Retinal pigment epithelial cell (primary cell): ENCODE measurements at regions not wholly inside any gene's neighbourhood (a gene's known extent, or its start where the extent isn't known, plus 50 kb on each side); places are given as distances from the start of the nearest gene placed in this dataset.

Source experiments
- DNase-seq: peaks from one replicate; pipeline ENCODE4 v3.0.0-alpha.2; 2010; ENCODE audit warnings: low read depth
- H3K4me3 ChIP-seq: 2 replicates; pipeline ENCODE4 v1.5.1; 2011; ENCODE audit warnings: mild to moderate bottlenecking, low read length, control low read depth, moderate library complexity
- CTCF ChIP-seq: conservative IDR thresholded peaks from 2 replicates; pipeline ENCODE4 v1.5.1; 2011; ENCODE audit warnings: low read depth, low read length, control low read depth, inconsistent platforms

DNA sequence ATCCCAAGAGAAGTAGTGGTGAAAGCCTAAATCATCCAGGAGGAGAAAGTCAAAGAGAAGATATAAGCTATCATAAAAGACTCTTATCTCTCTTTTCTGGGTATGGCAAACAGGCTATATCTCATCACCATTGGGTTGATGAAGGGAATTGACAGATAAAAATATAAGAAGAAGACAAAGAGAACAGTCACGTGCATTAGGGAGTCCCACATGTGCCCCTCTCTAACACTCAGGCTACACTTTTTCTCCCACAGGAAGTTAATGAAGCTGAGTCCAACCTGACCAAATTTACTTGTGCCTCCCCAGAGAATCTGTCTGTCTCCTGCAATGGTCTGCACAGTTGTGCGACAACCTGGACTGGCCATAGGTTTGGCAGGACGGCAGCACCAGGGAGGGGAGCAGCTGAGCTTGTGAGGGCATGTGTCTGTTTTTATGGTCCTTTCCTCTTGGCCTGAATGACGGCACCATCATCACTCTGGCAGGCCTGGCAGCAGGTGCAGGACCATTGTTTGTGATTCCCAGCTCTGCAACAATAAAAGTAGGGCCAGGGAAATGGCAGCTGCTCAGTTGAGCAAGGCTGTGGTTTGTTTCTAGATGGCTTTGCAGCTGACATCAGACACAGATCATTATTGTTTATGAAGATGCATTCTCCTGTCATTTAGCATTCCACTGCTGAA, 144.5 kb upstream of the MCHR2 start:
- no peak for TF ChIP-seq CTCF
- DNase-seq, result no peak
- H3K4me3 ChIP-seq, result no peak overlapping the region

DNA sequence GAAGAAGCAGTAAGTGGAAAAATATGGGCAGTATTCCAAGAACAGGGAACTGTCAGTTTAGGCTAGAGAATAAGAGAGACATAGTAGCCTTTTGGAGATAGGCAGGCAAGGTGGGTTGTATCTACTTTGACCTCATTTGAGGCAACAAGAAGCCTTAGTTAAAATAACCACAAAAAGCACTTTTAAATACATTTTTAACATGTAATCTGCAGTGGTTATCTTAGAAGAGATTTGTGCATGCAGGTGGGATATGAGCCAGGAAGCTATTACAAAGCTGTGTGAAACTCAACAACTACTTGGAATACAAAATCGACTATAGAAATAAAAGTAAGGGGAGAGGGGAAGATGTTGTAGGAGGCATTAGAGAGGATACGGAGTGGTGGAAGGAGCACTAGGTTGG, 143.7 kb upstream of the MCHR2 start:
- TF ChIP-seq CTCF, result no peak
- no peak overlapping the region for H3K4me3 ChIP-seq
- DNase-seq, result no peak

GRCh38 chr6:100136590-100136989, 142.6 kb upstream of the MCHR2 start:
- no peak overlapping the region for H3K4me3 ChIP-seq
- no peak for TF ChIP-seq CTCF
- DNase-seq, result no peak

DNA sequence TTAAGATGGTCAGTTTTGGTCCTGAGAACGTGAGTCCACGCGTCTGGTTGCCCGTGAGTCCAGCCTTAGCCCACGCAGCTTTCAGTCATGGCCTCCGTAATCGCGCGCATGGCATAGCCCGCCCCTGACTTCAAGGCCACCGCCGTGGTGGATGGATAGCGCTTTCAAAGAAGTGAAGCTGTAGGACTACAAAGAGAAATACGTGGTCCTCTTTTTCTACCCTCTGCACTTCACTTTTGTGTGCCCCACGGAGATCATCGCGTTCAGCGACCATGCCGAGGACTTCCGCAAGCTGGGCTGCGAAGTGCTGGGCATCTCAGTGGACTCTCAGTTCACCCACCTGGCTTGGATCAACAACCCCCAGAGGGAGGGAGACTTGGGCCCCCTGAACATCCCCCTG, 142.0 kb upstream of the MCHR2 start:
- no peak for DNase-seq
- no peak overlapping the region for H3K4me3 ChIP-seq
- TF ChIP-seq CTCF, result no peak

DNA sequence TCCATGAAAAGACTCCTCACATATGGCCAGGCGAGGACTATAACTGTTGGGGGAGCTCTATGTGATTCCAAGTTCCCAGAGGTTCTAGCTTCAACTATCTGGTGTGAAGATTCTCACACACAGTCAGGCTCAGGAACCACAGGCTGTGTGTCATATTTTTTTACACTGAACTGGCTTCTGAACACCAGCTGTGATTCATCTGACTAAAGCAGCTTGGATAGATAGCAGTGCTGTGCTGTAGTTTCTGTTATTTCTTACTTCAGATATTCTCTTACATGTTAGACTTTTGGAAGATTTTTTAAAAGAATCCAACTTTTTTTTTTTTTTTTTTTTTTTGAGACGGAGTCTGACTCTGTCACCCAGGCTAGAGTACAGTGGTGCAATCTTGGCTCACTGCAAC, 140.7 kb upstream of the MCHR2 start:
- H3K4me3 ChIP-seq, result no peak overlapping the region
- TF ChIP-seq CTCF, result no peak
- no peak for DNase-seq

DNA sequence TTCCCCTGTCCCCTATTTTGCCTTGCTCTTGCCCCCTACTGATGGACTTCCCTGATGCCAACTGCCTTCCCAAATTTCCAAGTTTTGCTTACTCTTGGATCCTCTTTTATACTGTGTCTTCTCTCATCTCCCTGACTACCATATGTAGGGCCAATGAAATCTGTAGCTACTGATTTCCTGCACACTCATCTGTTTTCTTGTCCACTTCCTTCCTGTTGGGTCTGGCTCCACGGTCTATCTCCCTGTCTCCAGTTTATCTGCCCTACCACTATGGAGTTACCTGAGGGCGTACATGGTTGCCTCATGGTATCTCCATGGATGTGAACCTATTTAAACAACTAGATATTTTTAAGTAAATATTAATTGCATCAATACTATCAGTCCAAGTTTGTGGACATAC, 140.3 kb upstream of the MCHR2 start:
- DNase-seq, result no peak
- TF ChIP-seq CTCF, result no peak
- no peak overlapping the region for H3K4me3 ChIP-seq

- no peak overlapping the region for H3K4me3 ChIP-seq
- TF ChIP-seq CTCF, result no peak
Observed at GRCh38 chr6:100132005-100132404, 138.0 kb upstream of the MCHR2 start.

More at GRCh38 chr6:100132005-100132404, 138.0 kb upstream of the MCHR2 start:
- DNase-seq, result no peak
